K562 (cell line): ENCODE measurements at regions not wholly inside any gene's neighbourhood (a gene's known extent, or its start where the extent isn't known, plus 50 kb on each side); places are given as distances from the start of the nearest gene placed in this dataset.

Experiments
- ATAC-seq: fragments of 200-7000 bp; cut with Tn5 transposase; 3 replicates; pipeline ENCODE4 v1.9.1; 2020; ENCODE audit warnings: moderate library complexity
- BruUV-seq: library from RNA; stranded (reverse); fragments of 400-500 nt; replicated peaks from 2 replicates; lab custom pipeline; 2021; lab: Mats Ljungman, UMichigan
- CTCF ChIA-PET: fragments of 300-600 bp; formaldehyde crosslinking; extraction: SDS; loops from one replicate; lab custom pipeline; 2021; ENCODE audit warnings: low intra/inter-chr PET ratio; lab: Yijun Ruan, JAX
- POLR2A ChIA-PET: fragments of 300-600, 350-650 bp; sonication (Branson Sonifier 250); formaldehyde crosslinking; extraction: SDS; loops from one replicate; lab custom pipeline; 2021; ENCODE audit warnings: antibody characterized with exemption, inconsistent platforms; lab: Yijun Ruan, JAX
- DNase-seq, 4 experiments: peaks; one replicate each; pipeline versions ENCODE4 v3.0.0 to v3.0.0-alpha.2; 2011 to 2018; ENCODE audit warnings: low spot score in 3 of 4, mixed read lengths in 3 of 4; ENCODE audit errors: extremely low read depth in 1 of 4
- FAIRE-seq: peaks from 2 replicates; lab custom pipeline; 2011; peaks lifted over from hg19 to GRCh38; lab: Jason Lieb, UNC
- H2AFZ ChIP-seq: 2 replicates; pipeline ENCODE4 v1.6.0; 2011; ENCODE audit warnings: low read depth, low read length, control low read depth, inconsistent platforms
- H3K27ac ChIP-seq: fragments of 200-600 bp; 3 replicates; pipeline ENCODE4 v1.8.0; 2011; ENCODE audit warnings: low read depth, mild to moderate bottlenecking, control low read depth, inconsistent platforms, low read length, moderate library complexity, mixed read lengths; ENCODE audit errors: extremely low read depth
- H3K27me3 ChIP-seq, 2 experiments: fragments of 300-600 bp in 1 of 2; 2 replicates in 1 of 2; 3 replicates in 1 of 2; pipeline versions ENCODE4 v1.6.0 to v1.8.0; 2011; ENCODE audit warnings: inconsistent platforms in 2 of 2, low read length in 2 of 2, mild to moderate bottlenecking in 1 of 2, mixed read lengths in 1 of 2, moderate library complexity in 1 of 2; ENCODE audit not compliant: control insufficient read depth in 2 of 2, insufficient read depth in 2 of 2
- H3K36me3 ChIP-seq: fragments of 300-600 bp; 3 replicates; pipeline ENCODE4 v1.8.0; 2011; ENCODE audit warnings: mild to moderate bottlenecking, low read length, inconsistent platforms; ENCODE audit not compliant: control insufficient read depth, insufficient read depth
- H3K4me1 ChIP-seq, 2 experiments: fragments of 200-600 bp in 1 of 2; replicated peaks in 1 of 2; 2 replicates in 1 of 2; 3 replicates in 1 of 2; pipeline versions ENCODE4 v1.5.1 to v1.8.0; 2011; ENCODE audit warnings: inconsistent platforms in 2 of 2, low read length in 2 of 2, mild to moderate bottlenecking in 1 of 2, mixed read lengths in 1 of 2, moderate library complexity in 1 of 2; ENCODE audit not compliant: control insufficient read depth in 2 of 2, insufficient read depth in 2 of 2
- H3K4me2 ChIP-seq: 2 replicates; pipeline ENCODE4 v1.6.1; 2011; ENCODE audit warnings: low read length, control low read depth, inconsistent platforms, mixed read lengths; ENCODE audit not compliant: insufficient read depth
- H3K4me3 ChIP-seq: fragments of 200-600 bp; sonication (generic), shearing (Covaris generic); 2 replicates; pipeline ENCODE4 v1.5.1; 2016; ENCODE audit warnings: control low read depth, inconsistent platforms
- H3K79me2 ChIP-seq: fragments of 200-600 bp; 3 replicates; pipeline ENCODE4 v1.8.0; 2011; ENCODE audit warnings: low read length, inconsistent platforms; ENCODE audit not compliant: control insufficient read depth, insufficient read depth
- H3K9ac ChIP-seq, 2 experiments: 2 replicates each; pipeline versions ENCODE4 v1.6.0 to v1.6.1; 2011; ENCODE audit warnings: low read depth in 2 of 2, low read length in 2 of 2, control low read depth in 1 of 2, inconsistent platforms in 1 of 2, mild to moderate bottlenecking in 1 of 2, mixed read lengths in 1 of 2; ENCODE audit not compliant: insufficient read depth in 1 of 2
- H3K9me1 ChIP-seq: one replicate; pipeline ENCODE4 v1.6.0; 2011; ENCODE audit warnings: inconsistent platforms, mild to moderate bottlenecking, low read length, moderate library complexity; ENCODE audit not compliant: control insufficient read depth, insufficient read depth
- H3K9me3 ChIP-seq: replicated peaks from 2 replicates; pipeline ENCODE4 v1.5.1; 2011; ENCODE audit warnings: low read depth, low read length, inconsistent platforms; ENCODE audit not compliant: control insufficient read depth, insufficient read depth
- H4K20me1 ChIP-seq: replicated peaks from 2 replicates; pipeline ENCODE4 v1.6.1; 2011; ENCODE audit warnings: low read length, inconsistent platforms, mixed read lengths; ENCODE audit not compliant: control insufficient read depth, insufficient read depth
- TSHZ1 ChIP-seq: fragments of 250-450 bp; sonication (Bioruptor Pico); IDR thresholded peaks from 2 replicates; pipeline ENCODE4 v1.4.0; 2020; ENCODE audit warnings: mild to moderate bottlenecking, moderate library complexity
- ZBTB11 ChIP-seq, 3 experiments: fragments of 200-800 bp in 1 of 3; fragments of 250-450 bp in 1 of 3; fragments of 450-650 bp in 1 of 3; sonication (Bioruptor Pico) in 1 of 3; sonication (Bioruptor generic) in 1 of 3; formaldehyde crosslinking in 1 of 3; IDR thresholded peaks; 2 replicates each; pipeline versions ENCODE4 v1.6.1 to v1.8.0; 2016 to 2022; ENCODE audit warnings: mild to moderate bottlenecking in 2 of 3, missing genetic modification characterization in 2 of 3, missing compliant biosample characterization in 1 of 3, moderate library complexity in 1 of 3
- WGBS: fragments of 100-300 bp; shearing (Covaris generic); methylation state at CpG from one replicate; pipeline ENCODE4 v1.1.6; 2016; ENCODE audit warnings: low coverage, mixed read lengths; ENCODE audit not compliant: insufficient coverage; ENCODE audit errors: missing lambda C conversion rate; 5-methylcytosine and 5-hydroxymethylcytosine counted together
- in situ Hi-C: fragments of 300-500 bp; cut with MboI; formaldehyde crosslinking; loops from 4 replicates; pipeline ENCODE4 v1.15.0; 2018; ENCODE audit warnings: inconsistent platforms, mixed read lengths
- intact Hi-C: fragments of 100-400 bp; cut with micrococcal nuclease; formaldehyde crosslinking; loops from 2 replicates; pipeline ENCODE4 v1.14.2; 2022
- TF ChIP-seq, protein P1 (sequence below): fragments of 250-450 bp; sonication (Bioruptor Pico); IDR thresholded peaks from 2 replicates; pipeline ENCODE4 v1.5.0; 2020; ENCODE audit warnings: mild to moderate bottlenecking, borderline replicate concordance

DNA sequence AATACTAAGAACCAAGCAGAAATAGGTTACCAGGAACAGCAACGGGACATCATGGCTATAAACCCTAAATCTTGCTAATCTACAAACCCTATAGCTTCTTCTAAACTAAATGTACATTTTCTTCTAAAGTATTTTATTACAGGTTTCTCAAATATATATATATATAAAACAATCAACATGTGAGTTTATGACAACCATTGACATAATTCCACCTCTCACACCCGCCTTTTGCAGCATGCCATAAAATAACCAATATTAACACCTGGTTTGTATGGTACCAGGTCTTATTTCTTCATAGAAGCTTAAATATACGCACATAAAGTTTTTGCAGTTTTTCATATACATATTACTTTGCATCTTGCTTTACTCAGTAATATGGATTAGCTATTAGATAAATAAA lies 955.3 kb upstream of the LCORL start:
- H3K4me3 ChIP-seq: no peak overlapping the region
- in situ Hi-C loops (no loop called here), intact Hi-C loops (no loop called here)
- H3K9me1 ChIP-seq: no peaks in the 10 kb centered on the region
- no peaks in the 10 kb centered on the region for H3K9me3 ChIP-seq
- WGBS: 2% methylated on average over 3 of the region's 3 CpGs
- H4K20me1 ChIP-seq: no peaks in the 10 kb centered on the region
- no peaks in the 10 kb centered on the region for H3K4me1 ChIP-seq
- BruUV-seq: no TSS peak
- H3K27ac ChIP-seq: no peak overlapping the region
- CTCF ChIA-PET: no interaction called here
- H3K27me3 ChIP-seq: no peaks in the 10 kb centered on the region
- ATAC-seq (no peak), FAIRE-seq (no peak), DNase-seq (no peak)
- no peaks in the 10 kb centered on the region for H3K79me2 ChIP-seq
- no peaks in the 10 kb centered on the region for H3K36me3 ChIP-seq
- POLR2A ChIA-PET: interaction anchor here (1.0 kb wide), 1 partner anchor 15 kb away, joined by 3 read pairs; no protein-coding TSS in a partner anchor
- no peak overlapping the region for H3K9ac ChIP-seq
- no peak overlapping the region for H2AFZ ChIP-seq
- H3K4me2 ChIP-seq: no peak overlapping the region
- no peak for TF ChIP-seq TSHZ1 (CRISPR knock-in tag)
- no peak for TF ChIP-seq ZBTB11 (CRISPR knock-in tag; IDR thresholded peaks at IDR 0.05)
- TF ChIP-seq, protein P1, sequence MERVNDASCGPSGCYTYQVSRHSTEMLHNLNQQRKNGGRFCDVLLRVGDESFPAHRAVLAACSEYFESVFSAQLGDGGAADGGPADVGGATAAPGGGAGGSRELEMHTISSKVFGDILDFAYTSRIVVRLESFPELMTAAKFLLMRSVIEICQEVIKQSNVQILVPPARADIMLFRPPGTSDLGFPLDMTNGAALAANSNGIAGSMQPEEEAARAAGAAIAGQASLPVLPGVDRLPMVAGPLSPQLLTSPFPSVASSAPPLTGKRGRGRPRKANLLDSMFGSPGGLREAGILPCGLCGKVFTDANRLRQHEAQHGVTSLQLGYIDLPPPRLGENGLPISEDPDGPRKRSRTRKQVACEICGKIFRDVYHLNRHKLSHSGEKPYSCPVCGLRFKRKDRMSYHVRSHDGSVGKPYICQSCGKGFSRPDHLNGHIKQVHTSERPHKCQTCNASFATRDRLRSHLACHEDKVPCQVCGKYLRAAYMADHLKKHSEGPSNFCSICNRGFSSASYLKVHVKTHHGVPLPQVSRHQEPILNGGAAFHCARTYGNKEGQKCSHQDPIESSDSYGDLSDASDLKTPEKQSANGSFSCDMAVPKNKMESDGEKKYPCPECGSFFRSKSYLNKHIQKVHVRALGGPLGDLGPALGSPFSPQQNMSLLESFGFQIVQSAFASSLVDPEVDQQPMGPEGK: no peak
